Cardiac fibroblast (primary cell): ENCODE measurements at regions not wholly inside any gene's neighbourhood (a gene's known extent, or its start where the extent isn't known, plus 50 kb on each side); places are given as distances from the start of the nearest gene placed in this dataset.
"Not testable (repeated sequence)": the region's sequence is repeated elsewhere in the genome, so short reads cannot be mapped to it uniquely, and the experiment has no call there.

Experiments used
- DNase-seq, 2 donors: peaks; one replicate each; pipeline versions ENCODE4 v3.0.0 to v3.0.0-alpha.2; 2010; ENCODE audit warnings: low read depth in 2 of 2
- H3K4me3 ChIP-seq, 2 donors: replicated peaks in 1 of 2; 1 replicate in 1 of 2; 2 replicates in 1 of 2; pipeline ENCODE4 v1.5.1; 2011; ENCODE audit warnings: low read depth in 2 of 2, low read length in 2 of 2, mild to moderate bottlenecking in 2 of 2, moderate library complexity in 1 of 2
- CTCF ChIP-seq: IDR thresholded peaks from one replicate; pipeline ENCODE4 v1.5.1; 2011; ENCODE audit warnings: low read depth, mild to moderate bottlenecking, low read length, inconsistent platforms

- DNase-seq, result no peak
- H3K4me3 ChIP-seq, result no peak overlapping the region
- TF ChIP-seq CTCF, result no peak
Observed at GRCh38 chr13:33409673-33410510, 124.3 kb upstream of the STARD13 start.

GRCh38 chr13:33410619-33411018 is 125.1 kb upstream of the STARD13 start:
- DNase-seq, result no peak
- H3K4me3 ChIP-seq, result no peak overlapping the region
- TF ChIP-seq CTCF, result no peak

DNA sequence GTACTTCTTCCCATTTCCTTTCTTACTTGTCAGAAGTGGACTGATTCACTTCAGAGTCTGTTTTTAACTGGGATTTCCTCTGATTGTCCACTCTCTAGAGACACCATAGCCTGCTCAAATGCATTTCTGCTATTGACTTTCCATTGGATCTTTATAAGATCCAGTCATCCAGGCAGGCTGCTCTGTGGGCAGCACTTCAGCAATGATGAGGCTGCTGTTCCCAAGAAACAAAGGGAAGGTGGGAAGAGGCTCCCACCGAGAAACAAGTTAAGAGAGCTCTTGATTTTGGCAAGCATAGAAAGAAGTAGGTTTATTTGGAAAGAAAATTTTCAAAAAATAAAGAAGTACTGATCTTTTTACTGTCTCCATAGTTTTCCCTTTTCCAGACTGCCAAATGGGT is 125.8 kb upstream of the STARD13 start:
- no peak overlapping the region for H3K4me3 ChIP-seq
- no peak for TF ChIP-seq CTCF
- no peak for DNase-seq

DNA sequence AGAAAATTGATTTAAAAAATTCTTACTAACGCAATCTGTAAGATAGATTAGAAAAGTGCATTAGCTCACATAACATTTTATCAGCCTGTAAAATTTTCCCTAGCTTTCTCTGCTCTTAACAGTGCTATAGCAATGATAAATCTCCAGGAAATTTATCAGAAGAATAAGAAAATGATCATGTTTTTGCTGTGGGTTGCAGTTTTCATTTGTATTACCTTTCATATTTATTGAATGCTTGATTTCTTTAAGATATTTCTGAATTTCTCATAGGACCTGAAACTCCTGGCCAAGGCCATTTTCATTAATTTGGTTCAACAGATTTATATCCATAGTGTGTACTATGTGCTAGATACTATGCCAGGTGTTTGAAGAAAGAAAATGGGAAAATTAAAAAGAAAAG is 130.3 kb upstream of the STARD13 start:
- H3K4me3 ChIP-seq, result no peak overlapping the region
- TF ChIP-seq CTCF, result no peak
- DNase-seq, result no peak

DNA sequence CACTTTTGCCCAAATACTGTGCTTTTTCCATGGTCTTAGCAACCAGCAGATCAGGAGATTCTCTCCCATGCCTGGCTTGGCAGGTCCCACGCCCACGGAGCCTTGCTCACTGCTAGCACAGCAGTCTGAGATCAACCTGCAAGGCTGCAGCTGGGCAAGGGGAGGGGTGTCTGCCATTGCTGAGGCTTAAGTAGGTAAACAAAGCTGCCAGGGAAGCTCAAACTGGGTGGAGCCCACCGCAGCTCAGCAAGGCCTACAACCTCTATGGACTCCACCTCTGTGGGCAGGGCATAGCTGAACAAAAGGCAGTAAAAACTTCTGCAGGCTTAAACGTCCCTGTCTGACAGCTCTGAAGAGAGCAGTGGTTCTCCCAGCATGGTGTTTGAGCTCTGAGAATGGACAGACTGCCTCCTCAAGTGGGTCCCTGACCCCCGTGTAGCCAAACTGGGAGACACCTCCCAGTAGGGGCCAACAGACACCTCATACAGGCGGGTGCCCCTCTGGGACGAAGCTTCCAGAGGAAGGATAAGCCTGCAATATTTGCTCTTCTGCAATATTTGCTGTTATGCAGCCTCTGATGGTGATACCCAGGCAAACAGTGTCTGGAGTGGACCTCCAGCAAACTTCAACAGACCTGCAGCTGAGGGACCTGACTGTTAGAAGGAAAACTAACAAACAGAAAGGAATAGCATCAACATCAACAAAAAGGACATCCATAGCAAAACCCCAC is 132.8 kb upstream of the STARD13 start:
- not testable (repeated sequence) for H3K4me3 ChIP-seq, DNase-seq

DNA sequence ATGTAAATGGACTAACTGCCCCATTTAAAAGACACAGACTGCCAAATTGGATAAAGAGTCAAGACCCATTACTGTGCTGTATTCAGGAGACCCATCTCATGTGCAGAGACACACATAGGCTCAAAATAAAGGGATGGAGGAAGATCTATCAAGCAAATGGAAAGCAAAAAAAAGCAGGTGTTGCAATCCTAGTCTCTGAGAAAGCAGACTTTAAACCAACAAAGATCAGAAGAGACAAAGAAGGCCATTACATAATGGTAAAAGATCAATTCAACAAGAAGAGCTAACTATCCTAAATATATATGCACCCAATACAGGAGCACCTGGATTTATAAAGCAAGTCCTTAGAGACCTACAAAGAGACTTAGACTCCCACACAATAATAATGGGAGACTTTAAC is 134.6 kb upstream of the STARD13 start:
- not testable (repeated sequence) for H3K4me3 ChIP-seq, DNase-seq

DNA sequence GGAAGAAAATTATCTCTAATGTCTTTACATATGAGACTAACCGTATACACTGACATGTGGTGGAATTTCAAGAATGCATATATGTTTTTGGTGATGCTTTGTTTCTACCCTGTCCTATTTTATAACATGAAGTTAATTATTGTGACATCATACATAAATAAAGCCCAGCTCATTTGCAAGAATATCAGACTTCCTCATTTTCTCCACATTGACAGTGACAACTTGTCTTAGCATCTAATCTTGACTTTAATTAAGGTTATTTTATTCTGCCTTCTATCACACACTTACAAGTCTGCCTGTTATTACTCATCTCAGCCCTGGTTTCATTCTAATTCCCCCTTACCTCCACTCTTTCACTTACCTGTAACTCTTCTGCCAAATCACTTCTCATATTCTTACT is 140.6 kb upstream of the STARD13 start:
- no peak overlapping the region for H3K4me3 ChIP-seq
- TF ChIP-seq CTCF, result no peak
- DNase-seq, result no peak
